Endothelial cell of umbilical vein (primary cell): ENCODE measurements at regions not wholly inside any gene's neighbourhood (a gene's known extent, or its start where the extent isn't known, plus 50 kb on each side); places are given as distances from the start of the nearest gene placed in this dataset.

ENCODE experiments used
- BruUV-seq: library from RNA; stranded (reverse); fragments of 400-500 nt; replicated peaks from 2 replicates; lab custom pipeline; 2021; lab: Mats Ljungman, UMichigan
- CTCF ChIA-PET: fragments of 300-600, 350-600 bp; sonication (Branson Sonifier 250); formaldehyde crosslinking; loops from one replicate; lab custom pipeline; 2021; ENCODE audit warnings: antibody characterized with exemption, inconsistent platforms; lab: Charles Lee
- POLR2A ChIA-PET: fragments of 300-600, 350-600 bp; sonication (Branson Sonifier 250); formaldehyde crosslinking; loops from one replicate; lab custom pipeline; 2021; ENCODE audit warnings: antibody characterized with exemption, inconsistent platforms; lab: Charles Lee
- DNase-seq: peaks from one replicate; pipeline ENCODE4 v3.0.0-alpha.2; 2011; ENCODE audit warnings: low read depth, low spot score
- FAIRE-seq: peaks from 2 replicates; lab custom pipeline; 2011; peaks lifted over from hg19 to GRCh38; lab: Jason Lieb, UNC
- H2AFZ ChIP-seq: 2 replicates; pipeline ENCODE4 v1.6.0; 2012; ENCODE audit warnings: low read depth, low read length, control low read depth, inconsistent platforms
- H3K27ac ChIP-seq: 2 replicates; pipeline ENCODE4 v1.5.1; 2011; ENCODE audit warnings: low read depth, mild to moderate bottlenecking, control low read depth, low read length, moderate library complexity; ENCODE audit not compliant: insufficient read depth
- H3K27me3 ChIP-seq, 2 experiments: 2 replicates each; pipeline versions ENCODE4 v1.6.0 to v1.6.1; 2011; ENCODE audit warnings: low read length in 2 of 2, mixed read lengths in 1 of 2; ENCODE audit not compliant: control insufficient read depth in 2 of 2, insufficient read depth in 2 of 2
- H3K36me3 ChIP-seq, 2 experiments: 2 replicates in 1 of 2; 3 replicates in 1 of 2; pipeline ENCODE4 v1.5.1; 2011; ENCODE audit warnings: low read length in 2 of 2, mild to moderate bottlenecking in 1 of 2, moderate library complexity in 1 of 2; ENCODE audit not compliant: control insufficient read depth in 2 of 2, insufficient read depth in 2 of 2; ENCODE audit errors: extremely low read depth in 1 of 2
- H3K4me1 ChIP-seq: 3 replicates; pipeline ENCODE4 v1.5.1; 2011; ENCODE audit warnings: mild to moderate bottlenecking, low read length; ENCODE audit not compliant: control insufficient read depth, insufficient read depth; ENCODE audit errors: extremely low read depth
- H3K4me2 ChIP-seq: 2 replicates; pipeline ENCODE4 v1.6.1; 2011; ENCODE audit warnings: low read length, control low read depth, mixed read lengths; ENCODE audit not compliant: insufficient read depth
- H3K4me3 ChIP-seq, 3 experiments: fragments of 200-600 bp in 1 of 3; sonication (generic), shearing (Covaris generic) in 1 of 3; replicated peaks in 1 of 3; 2 replicates each; pipeline ENCODE4 v1.5.1; 2011 to 2016; ENCODE audit warnings: control low read depth in 3 of 3, low read length in 3 of 3, mild to moderate bottlenecking in 2 of 3, inconsistent platforms in 1 of 3, low read depth in 1 of 3, moderate library complexity in 1 of 3; ENCODE audit not compliant: insufficient read depth in 1 of 3
- H3K79me2 ChIP-seq: 2 replicates; pipeline ENCODE4 v1.6.0; 2012; ENCODE audit warnings: low read length, inconsistent platforms; ENCODE audit not compliant: control insufficient read depth, insufficient read depth
- H3K9ac ChIP-seq: replicated peaks from 2 replicates; pipeline ENCODE3; 2011; ENCODE audit warnings: low read length, control low read depth; ENCODE audit not compliant: insufficient read depth; ENCODE audit errors: extremely low read depth
- H3K9me1 ChIP-seq: replicated peaks from 3 replicates; pipeline ENCODE4 v1.6.0; 2011; ENCODE audit warnings: mild to moderate bottlenecking, low read length; ENCODE audit not compliant: control insufficient read depth, insufficient read depth; ENCODE audit errors: extremely low read depth
- H3K9me3 ChIP-seq: replicated peaks from 2 replicates; pipeline ENCODE4 v1.5.1; 2012; ENCODE audit warnings: low read length, inconsistent platforms; ENCODE audit not compliant: control insufficient read depth, insufficient read depth
- H4K20me1 ChIP-seq: replicated peaks from 2 replicates; pipeline ENCODE3; 2011; ENCODE audit warnings: mild to moderate bottlenecking, low read length; ENCODE audit not compliant: control insufficient read depth, insufficient read depth; ENCODE audit errors: extremely low read depth
- EZH2 ChIP-seq: IDR thresholded peaks from 2 replicates; pipeline ENCODE4 v1.6.1; 2012; ENCODE audit warnings: borderline replicate concordance, low read depth, mild to moderate bottlenecking, moderate library complexity, low read length, inconsistent platforms; ENCODE audit not compliant: severe bottlenecking
- FOS ChIP-seq: IDR thresholded peaks from 2 replicates; pipeline ENCODE4 v1.6.1; 2011; ENCODE audit warnings: mild to moderate bottlenecking, low read length, moderate library complexity, borderline replicate concordance; ENCODE audit not compliant: insufficient read depth
- GATA2 ChIP-seq: IDR thresholded peaks from 2 replicates; pipeline ENCODE4 v1.7.0; 2011; ENCODE audit warnings: low read depth, mild to moderate bottlenecking, moderate library complexity, mixed read lengths, low read length; ENCODE audit not compliant: insufficient read length, insufficient read depth
- JUN ChIP-seq: IDR thresholded peaks from 2 replicates; pipeline ENCODE4 v1.6.1; 2011; ENCODE audit warnings: borderline replicate concordance, low read depth; ENCODE audit not compliant: insufficient read length, insufficient read depth
- MYC ChIP-seq: IDR thresholded peaks from one replicate; pipeline ENCODE4 v1.6.1; 2011; ENCODE audit warnings: mild to moderate bottlenecking, low read depth, low read length
- POLR2A ChIP-seq: IDR thresholded peaks from 2 replicates; pipeline ENCODE4 v1.6.1; 2012; ENCODE audit warnings: low read depth, mild to moderate bottlenecking, control low read depth, low read length
- POLR2AphosphoS5 ChIP-seq: IDR thresholded peaks from 2 replicates; pipeline ENCODE4 v1.6.1; 2012; ENCODE audit warnings: low read depth, mild to moderate bottlenecking, control low read depth, low read length, moderate library complexity; ENCODE audit not compliant: insufficient read depth
- dilution Hi-C: fragments of 300-500 bp; cut with MboI; formaldehyde crosslinking; loops from one replicate; pipeline ENCODE4 v1.15.0; 2019; ENCODE audit warnings: low sequenced_read_pairs; ENCODE audit not compliant: extremely low pct_ligation_motif_present
- intact Hi-C: fragments of 100-400 bp; cut with micrococcal nuclease; formaldehyde crosslinking; loops from one replicate; pipeline ENCODE4 v1.10.0; 2022
- TF ChIP-seq, protein P1 (sequence below): IDR thresholded peaks from 2 replicates; pipeline ENCODE4 v1.6.1; 2011; ENCODE audit not compliant: insufficient read depth, insufficient read length
- TF ChIP-seq, protein P2 (sequence below), 2 donors: IDR thresholded peaks; 1 replicate in 1 of 2; 2 replicates in 1 of 2; pipeline ENCODE4 v1.5.1; 2011; ENCODE audit warnings: low read length in 2 of 2, mild to moderate bottlenecking in 2 of 2, moderate library complexity in 2 of 2, control low read depth in 1 of 2, inconsistent platforms in 1 of 2, low read depth in 1 of 2; ENCODE audit not compliant: insufficient read depth in 1 of 2; ENCODE audit errors: extremely low read depth in 1 of 2

DNA sequence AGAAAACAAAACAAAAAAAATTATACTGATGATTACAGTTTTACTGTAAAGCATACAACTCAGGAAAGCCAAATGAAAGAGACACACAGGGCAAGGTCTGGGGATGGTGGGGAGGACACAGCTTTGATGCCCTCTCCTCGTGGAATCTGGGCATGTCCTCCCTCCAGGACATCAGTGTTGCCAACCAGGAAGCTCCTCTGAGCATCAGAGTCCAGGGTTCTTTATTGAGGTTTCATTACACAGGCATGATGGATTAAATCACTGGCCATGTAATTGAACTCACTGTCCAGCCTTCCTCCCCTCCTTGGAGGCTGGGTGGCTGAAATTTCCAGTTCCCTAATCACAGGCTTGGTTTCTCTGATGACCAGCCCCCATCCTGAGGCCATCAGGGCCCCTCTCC is 89.6 kb upstream of the MIER3 start:
- TF ChIP-seq POLR2AphosphoS5 (no peak), JUN (no peak), EZH2 (no peak)
- TF ChIP-seq, protein P1, sequence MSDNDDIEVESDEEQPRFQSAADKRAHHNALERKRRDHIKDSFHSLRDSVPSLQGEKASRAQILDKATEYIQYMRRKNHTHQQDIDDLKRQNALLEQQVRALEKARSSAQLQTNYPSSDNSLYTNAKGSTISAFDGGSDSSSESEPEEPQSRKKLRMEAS = no peak
- DNase-seq (no peak), FAIRE-seq (no peak)
- Histone ChIP-seq H4K20me1 (no peaks in the 10 kb centered on the region), H3K9ac (no peak overlapping the region), H3K27ac (no peak overlapping the region), H3K9me1 (no peaks in the 10 kb centered on the region), H3K4me3 (no peak overlapping the region), H3K4me1 (no peaks in the 10 kb centered on the region), H3K9me3 (no peaks in the 10 kb centered on the region), H3K36me3 (no peaks in the 10 kb centered on the region), H3K4me2 (no peak overlapping the region), H2AFZ (no peak overlapping the region), H3K79me2 (no peaks in the 10 kb centered on the region), H3K27me3 (peaks cover 4 to 11% of the 10 kb centered on the region in 2 experiments)
- POLR2A ChIA-PET = no interaction called here
- intact Hi-C loops (no loop called here), dilution Hi-C loops (no loop called here)
- BruUV-seq = no TSS peak
- CTCF ChIA-PET = no interaction called here

DNA sequence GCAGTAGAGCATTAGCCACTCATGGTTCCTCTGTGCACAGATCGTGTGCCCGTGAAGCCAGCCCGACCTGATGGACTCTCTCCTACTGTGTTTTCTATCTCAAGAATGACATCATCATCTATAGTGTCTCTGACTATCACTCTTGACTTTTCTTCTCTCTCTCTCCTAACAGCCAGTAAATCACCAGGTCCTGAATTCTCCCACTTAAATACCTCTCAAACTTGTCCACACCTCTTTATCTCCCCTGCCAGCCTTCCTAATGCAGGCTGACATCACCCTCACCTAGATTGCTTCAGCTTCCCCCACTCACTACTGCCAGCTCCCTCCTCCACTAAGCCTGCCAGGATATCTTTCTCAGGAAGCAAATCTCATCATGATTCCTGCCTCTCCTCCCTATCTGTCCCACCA is 90.6 kb upstream of the MIER3 start:
- peaks cover 0 to 7% of the 10 kb centered on the region in 2 experiments for H3K27me3 ChIP-seq
- CTCF ChIA-PET = no interaction called here
- no peak overlapping the region for H2AFZ ChIP-seq
- H3K79me2 ChIP-seq = no peaks in the 10 kb centered on the region
- TF ChIP-seq JUN = no peak
- TF ChIP-seq, protein P1 = no peak
- TF ChIP-seq GATA2 = no peak
- no peak for TF ChIP-seq FOS
- TF ChIP-seq EZH2 = no peak
- TF ChIP-seq POLR2A = no peak
- TF ChIP-seq, protein P2, sequence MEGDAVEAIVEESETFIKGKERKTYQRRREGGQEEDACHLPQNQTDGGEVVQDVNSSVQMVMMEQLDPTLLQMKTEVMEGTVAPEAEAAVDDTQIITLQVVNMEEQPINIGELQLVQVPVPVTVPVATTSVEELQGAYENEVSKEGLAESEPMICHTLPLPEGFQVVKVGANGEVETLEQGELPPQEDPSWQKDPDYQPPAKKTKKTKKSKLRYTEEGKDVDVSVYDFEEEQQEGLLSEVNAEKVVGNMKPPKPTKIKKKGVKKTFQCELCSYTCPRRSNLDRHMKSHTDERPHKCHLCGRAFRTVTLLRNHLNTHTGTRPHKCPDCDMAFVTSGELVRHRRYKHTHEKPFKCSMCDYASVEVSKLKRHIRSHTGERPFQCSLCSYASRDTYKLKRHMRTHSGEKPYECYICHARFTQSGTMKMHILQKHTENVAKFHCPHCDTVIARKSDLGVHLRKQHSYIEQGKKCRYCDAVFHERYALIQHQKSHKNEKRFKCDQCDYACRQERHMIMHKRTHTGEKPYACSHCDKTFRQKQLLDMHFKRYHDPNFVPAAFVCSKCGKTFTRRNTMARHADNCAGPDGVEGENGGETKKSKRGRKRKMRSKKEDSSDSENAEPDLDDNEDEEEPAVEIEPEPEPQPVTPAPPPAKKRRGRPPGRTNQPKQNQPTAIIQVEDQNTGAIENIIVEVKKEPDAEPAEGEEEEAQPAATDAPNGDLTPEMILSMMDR (IDR thresholded peaks at IDR 0.05; ENCODE audit: extremely low read depth in 1 of 2, insufficient read depth in 1 of 2, low read depth in 1 of 2, low read length in 2 of 2) = no peak
- no peak for TF ChIP-seq MYC
- no peak for TF ChIP-seq POLR2AphosphoS5
- no peak overlapping the region for H3K4me2 ChIP-seq
- H3K4me1 ChIP-seq = no peaks in the 10 kb centered on the region
- no peak overlapping the region for H3K4me3 ChIP-seq
- H3K9ac ChIP-seq = no peak overlapping the region
- no peaks in the 10 kb centered on the region for H3K9me1 ChIP-seq
- dilution Hi-C loops = no loop called here
- DNase-seq (no peak), FAIRE-seq (no peak)
- BruUV-seq = no TSS peak
- POLR2A ChIA-PET = no interaction called here
- no peak overlapping the region for H3K27ac ChIP-seq
- H4K20me1 ChIP-seq = no peaks in the 10 kb centered on the region
- H3K36me3 ChIP-seq = no peaks in the 10 kb centered on the region
- intact Hi-C loops = no loop called here
- no peaks in the 10 kb centered on the region for H3K9me3 ChIP-seq
